Trophoblast cell (in vitro differentiated cells and primary cell): ENCODE measurements at regions not wholly inside any gene's neighbourhood (a gene's known extent, or its start where the extent isn't known, plus 50 kb on each side); places are given as distances from the start of the nearest gene placed in this dataset.

ENCODE experiments used
- DNase-seq, 2 donors: peaks; one replicate each; pipeline ENCODE4 v3.0.0-alpha.2; 2016
- H2AFZ ChIP-seq: 2 replicates; pipeline ENCODE4 v1.6.1; 2013; ENCODE audit warnings: low read length, moderate library complexity, mild to moderate bottlenecking; ENCODE audit not compliant: insufficient read depth, poor library complexity
- H2AK5ac ChIP-seq: 2 replicates; pipeline ENCODE4 v1.6.1; 2013; ENCODE audit warnings: mild to moderate bottlenecking, low read length
- H2BK120ac ChIP-seq: 2 replicates; pipeline ENCODE4 v1.6.1; 2013; ENCODE audit warnings: low read length, mild to moderate bottlenecking, moderate library complexity; ENCODE audit not compliant: insufficient read depth, poor library complexity
- H2BK12ac ChIP-seq: 2 replicates; pipeline ENCODE4 v1.6.1; 2013; ENCODE audit warnings: mild to moderate bottlenecking, low read length, moderate library complexity
- H2BK5ac ChIP-seq: 2 replicates; pipeline ENCODE4 v1.6.1; 2013; ENCODE audit warnings: low read length, low read depth, moderate library complexity, mild to moderate bottlenecking; ENCODE audit not compliant: poor library complexity
- H3K14ac ChIP-seq: 2 replicates; pipeline ENCODE4 v1.6.1; 2013; ENCODE audit warnings: mild to moderate bottlenecking, low read length
- H3K18ac ChIP-seq: 2 replicates; pipeline ENCODE4 v1.6.1; 2013; ENCODE audit warnings: mild to moderate bottlenecking, low read length
- H3K23ac ChIP-seq: 2 replicates; pipeline ENCODE4 v1.6.1; 2013; ENCODE audit warnings: low read length
- H3K27ac ChIP-seq: 2 replicates; pipeline ENCODE4 v1.5.1; 2013; ENCODE audit warnings: low read depth, mild to moderate bottlenecking, inconsistent platforms, low read length, moderate library complexity
- H3K27me3 ChIP-seq: 2 replicates; pipeline ENCODE4 v1.6.1; 2013; ENCODE audit warnings: inconsistent platforms, mild to moderate bottlenecking, low read length, moderate library complexity; ENCODE audit not compliant: insufficient read depth
- H3K36me3 ChIP-seq, 2 experiments: 1 replicate in 1 of 2; 2 replicates in 1 of 2; pipeline ENCODE4 v1.6.1; 2013; ENCODE audit warnings: low read length in 2 of 2, mild to moderate bottlenecking in 2 of 2, moderate library complexity in 1 of 2; ENCODE audit not compliant: insufficient read depth in 2 of 2, control insufficient read depth in 1 of 2
- H3K4ac ChIP-seq: 2 replicates; pipeline ENCODE4 v1.6.1; 2013; ENCODE audit warnings: low read depth, mild to moderate bottlenecking, low read length, moderate library complexity
- H3K4me1 ChIP-seq, 2 experiments: 1 replicate in 1 of 2; 2 replicates in 1 of 2; pipeline ENCODE4 v1.6.1; 2013; ENCODE audit warnings: low read length in 2 of 2, mild to moderate bottlenecking in 2 of 2, moderate library complexity in 1 of 2; ENCODE audit not compliant: insufficient read depth in 2 of 2, control insufficient read depth in 1 of 2
- H3K4me2 ChIP-seq: 2 replicates; pipeline ENCODE4 v1.6.1; 2013; ENCODE audit warnings: inconsistent platforms, mild to moderate bottlenecking, low read length, moderate library complexity
- H3K4me3 ChIP-seq: 2 replicates; pipeline ENCODE4 v1.5.1; 2013; ENCODE audit warnings: mild to moderate bottlenecking, low read depth, low read length, inconsistent platforms
- H3K79me1 ChIP-seq: one replicate; pipeline ENCODE4 v1.6.1; 2013; ENCODE audit warnings: low read length
- H3K79me2 ChIP-seq: 2 replicates; pipeline ENCODE4 v1.6.1; 2013; ENCODE audit warnings: low read length, mild to moderate bottlenecking; ENCODE audit not compliant: control insufficient read depth, insufficient read depth, poor library complexity
- H3K9ac ChIP-seq: 2 replicates; pipeline ENCODE4 v1.6.1; 2013; ENCODE audit warnings: mild to moderate bottlenecking, low read length
- H3K9me3 ChIP-seq: 2 replicates; pipeline ENCODE4 v1.6.1; 2013; ENCODE audit warnings: low read depth, mild to moderate bottlenecking, control low read depth, inconsistent platforms, low read length; ENCODE audit not compliant: insufficient read depth
- H4K12ac ChIP-seq: 2 replicates; pipeline ENCODE4 v1.6.1; 2013; ENCODE audit warnings: low read depth, mild to moderate bottlenecking, low read length, moderate library complexity
- H4K8ac ChIP-seq: 2 replicates; pipeline ENCODE4 v1.6.1; 2013; ENCODE audit warnings: low read depth, mild to moderate bottlenecking, low read length, moderate library complexity
- H4K91ac ChIP-seq: one replicate; pipeline ENCODE4 v1.6.1; 2013; ENCODE audit warnings: low read depth, mild to moderate bottlenecking, low read length, moderate library complexity
- WGBS: extraction: QIAGEN DNeasy Blood & Tissue Kit; methylation state at CpG from one replicate; pipeline ENCODE4 v1.1.7; 2013; ENCODE audit warnings: missing lambda C conversion rate; ENCODE audit not compliant: insufficient read length, insufficient coverage; ENCODE audit errors: extremely low coverage; 5-methylcytosine and 5-hydroxymethylcytosine counted together

- H4K91ac ChIP-seq, result no peak overlapping the region
- peaks cover 3% of the 10 kb centered on the region for H3K79me1 ChIP-seq
- no peak overlapping the region for H3K4me2 ChIP-seq
- H3K9me3 ChIP-seq, result no peaks in the 10 kb centered on the region
- H3K27ac ChIP-seq, result peak overlapping the region; percentile 40
- WGBS, result no CpG with 5 or more reads among the region's 8 CpGs
- H3K9ac ChIP-seq, result no peak overlapping the region
- H2BK5ac ChIP-seq, result no peak overlapping the region
- no peaks in the 10 kb centered on the region for H3K79me2 ChIP-seq
- H3K23ac ChIP-seq, result no peak overlapping the region
- H3K4me1 ChIP-seq, result peaks cover 26 to 28% of the 10 kb centered on the region in 2 experiments
- H3K18ac ChIP-seq, result no peak overlapping the region
- H2BK12ac ChIP-seq, result peak overlapping the region; percentile 59
- H2AK5ac ChIP-seq, result no peak overlapping the region
- no peak overlapping the region for H2AFZ ChIP-seq
- no peak overlapping the region for H3K4me3 ChIP-seq
- no peak overlapping the region for H2BK120ac ChIP-seq
- H4K8ac ChIP-seq, result no peak overlapping the region
- no peaks in the 10 kb centered on the region for H3K36me3 ChIP-seq
- H3K4ac ChIP-seq, result no peak overlapping the region
- H3K27me3 ChIP-seq, result no peaks in the 10 kb centered on the region
- DNase-seq, result no peak
- H4K12ac ChIP-seq, result no peak overlapping the region
- H3K14ac ChIP-seq, result no peak overlapping the region
These were observed 74.7 kb upstream of the DLG1 start for GRCh38 chr3:197373096-197373495.

DNA sequence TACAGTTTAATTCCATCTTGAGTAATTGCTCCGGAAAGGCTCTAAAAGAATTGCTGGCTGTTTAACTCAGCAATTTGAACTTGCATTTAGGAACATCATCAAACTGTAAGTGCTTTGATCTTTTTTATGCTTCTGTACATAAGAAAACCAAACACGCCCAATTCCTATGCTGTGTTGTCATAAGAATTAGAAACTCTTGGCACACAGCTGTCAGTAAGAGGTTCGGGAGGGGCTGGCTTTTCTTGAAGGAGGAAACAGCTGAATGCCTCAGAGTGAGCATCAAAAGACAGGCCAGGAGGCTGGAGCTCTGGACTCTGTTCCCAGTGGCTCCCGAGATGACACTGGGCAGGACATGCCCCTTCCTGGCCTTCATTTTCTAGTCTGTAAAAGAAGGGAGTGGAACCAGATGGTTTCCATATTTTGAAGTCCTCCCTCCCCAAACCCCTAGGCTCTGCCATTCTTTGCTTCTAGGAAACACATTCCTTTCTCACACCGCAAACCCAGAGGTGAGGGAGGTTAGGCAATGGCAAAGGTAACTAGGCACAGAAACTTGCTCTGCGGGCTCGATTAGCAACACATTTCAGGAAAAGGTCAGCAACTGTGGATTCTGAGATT is 73.7 kb upstream of the DLG1 start:
- H3K18ac ChIP-seq, result no peak overlapping the region
- H3K9ac ChIP-seq, result no peak overlapping the region
- H4K91ac ChIP-seq, result no peak overlapping the region
- no peak overlapping the region for H3K4me3 ChIP-seq
- H2AFZ ChIP-seq, result no peak overlapping the region
- H3K4me2 ChIP-seq, result peak overlapping the region; percentile 3
- no peak overlapping the region for H2BK120ac ChIP-seq
- no peaks in the 10 kb centered on the region for H3K36me3 ChIP-seq
- H3K79me1 ChIP-seq, result peaks cover 3% of the 10 kb centered on the region
- H4K12ac ChIP-seq, result no peak overlapping the region
- H2BK12ac ChIP-seq, result no peak overlapping the region
- DNase-seq, result peak; percentile 97 to 98
- no peaks in the 10 kb centered on the region for H3K27me3 ChIP-seq
- H3K4ac ChIP-seq, result no peak overlapping the region
- no peaks in the 10 kb centered on the region for H3K79me2 ChIP-seq
- H3K27ac ChIP-seq, result peak overlapping the region; percentile 63
- peaks cover 29% of the 10 kb centered on the region in 2 experiments for H3K4me1 ChIP-seq
- no peak overlapping the region for H2BK5ac ChIP-seq
- H3K14ac ChIP-seq, result no peak overlapping the region
- H3K23ac ChIP-seq, result no peak overlapping the region
- no peak overlapping the region for H2AK5ac ChIP-seq
- no peaks in the 10 kb centered on the region for H3K9me3 ChIP-seq
- no CpG with 5 or more reads among the region's 7 CpGs for WGBS
- no peak overlapping the region for H4K8ac ChIP-seq

DNA sequence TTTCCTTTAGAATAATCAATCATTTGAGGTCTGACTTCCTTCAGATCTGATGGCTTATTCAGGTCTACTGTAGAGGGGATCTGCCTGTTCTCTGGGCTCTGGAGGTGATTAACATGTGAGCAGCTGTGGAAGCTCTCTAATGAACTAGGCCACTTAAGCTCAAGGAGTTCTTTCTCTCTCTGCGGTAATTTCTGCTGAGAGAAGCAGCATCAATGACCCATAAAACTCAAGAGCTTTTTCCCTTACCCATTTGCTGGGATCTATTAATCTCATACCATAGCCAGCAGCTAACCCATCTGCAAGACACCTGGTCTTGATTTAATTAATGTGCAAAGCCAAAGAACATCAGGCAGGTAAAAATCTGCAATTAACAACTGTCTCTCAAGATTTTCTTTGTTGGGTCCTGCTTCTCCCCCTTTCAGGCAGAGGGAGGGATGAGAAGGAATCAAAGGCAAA is 73.2 kb upstream of the DLG1 start:
- Histone ChIP-seq H3K23ac (no peak overlapping the region), H3K9ac (no peak overlapping the region), H3K36me3 (no peaks in the 10 kb centered on the region), H3K27ac (peak overlapping the region; percentile 63), H3K4ac (no peak overlapping the region), H3K79me2 (no peaks in the 10 kb centered on the region), H2BK12ac (peak overlapping the region; percentile 1), H3K4me1 (peaks cover 29% of the 10 kb centered on the region in 2 experiments), H3K18ac (no peak overlapping the region), H2AK5ac (no peak overlapping the region), H2AFZ (no peak overlapping the region), H3K9me3 (no peaks in the 10 kb centered on the region), H3K4me3 (no peak overlapping the region), H3K27me3 (no peaks in the 10 kb centered on the region), H3K14ac (no peak overlapping the region), H2BK120ac (no peak overlapping the region), H4K91ac (peak overlapping the region; percentile 26), H3K4me2 (peak overlapping the region; percentile 3), H4K12ac (no peak overlapping the region), H3K79me1 (peaks cover 3% of the 10 kb centered on the region), H2BK5ac (no peak overlapping the region), H4K8ac (no peak overlapping the region)
- no CpG with 5 or more reads among the region's 1 CpG for WGBS
- no peak for DNase-seq

GRCh38 chr3:197369545-197369944 is 71.1 kb upstream of the DLG1 start:
- peaks cover 29% of the 10 kb centered on the region in 2 experiments for H3K4me1 ChIP-seq
- no peak overlapping the region for H4K91ac ChIP-seq
- H3K27ac ChIP-seq, result no peak overlapping the region
- H3K18ac ChIP-seq, result no peak overlapping the region
- no peak for DNase-seq
- peaks cover 3% of the 10 kb centered on the region for H3K79me1 ChIP-seq
- no CpG with 5 or more reads among the region's 2 CpGs for WGBS
- H3K27me3 ChIP-seq, result no peaks in the 10 kb centered on the region
- H4K12ac ChIP-seq, result no peak overlapping the region
- no peaks in the 10 kb centered on the region for H3K36me3 ChIP-seq
- H2AK5ac ChIP-seq, result no peak overlapping the region
- no peak overlapping the region for H3K4me2 ChIP-seq
- no peak overlapping the region for H3K14ac ChIP-seq
- H2BK5ac ChIP-seq, result no peak overlapping the region
- no peaks in the 10 kb centered on the region for H3K79me2 ChIP-seq
- H3K4ac ChIP-seq, result no peak overlapping the region
- no peaks in the 10 kb centered on the region for H3K9me3 ChIP-seq
- no peak overlapping the region for H3K23ac ChIP-seq
- H3K4me3 ChIP-seq, result no peak overlapping the region
- no peak overlapping the region for H2BK12ac ChIP-seq
- H2BK120ac ChIP-seq, result no peak overlapping the region
- no peak overlapping the region for H3K9ac ChIP-seq
- no peak overlapping the region for H2AFZ ChIP-seq
- H4K8ac ChIP-seq, result no peak overlapping the region
